Vagina (tissue), 2 donors: ENCODE measurements at regions not wholly inside any gene's neighbourhood (a gene's known extent, or its start where the extent isn't known, plus 50 kb on each side); places are given as distances from the start of the nearest gene placed in this dataset.

Experiments used
- POLR2A ChIP-seq, 2 donors: fragments of 450-650 bp; IDR thresholded peaks; one replicate each; pipeline ENCODE4 v1.6.1; 2017; ENCODE audit warnings: antibody characterized with exemption in 2 of 2, mild to moderate bottlenecking in 2 of 2, moderate library complexity in 2 of 2
- POLR2AphosphoS5 ChIP-seq, 2 donors: sonication (generic); formaldehyde crosslinking; IDR thresholded peaks; one replicate each; pipeline ENCODE4 v1.9.0; 2017; ENCODE audit warnings: antibody characterized with exemption in 2 of 2, mild to moderate bottlenecking in 2 of 2, low read depth in 1 of 2; ENCODE audit not compliant: insufficient read depth in 1 of 2
- TF ChIP-seq, protein P1 (sequence below), 3 experiments: fragments of 450-650 bp in 2 of 3; fragments of 200-600 bp in 1 of 3; sonication (generic) in 1 of 3; IDR thresholded peaks; one replicate each; pipeline ENCODE4 v1.5.1; 2017 to 2019; ENCODE audit warnings: antibody characterized with exemption in 3 of 3, mild to moderate bottlenecking in 2 of 3, moderate library complexity in 2 of 3

DNA sequence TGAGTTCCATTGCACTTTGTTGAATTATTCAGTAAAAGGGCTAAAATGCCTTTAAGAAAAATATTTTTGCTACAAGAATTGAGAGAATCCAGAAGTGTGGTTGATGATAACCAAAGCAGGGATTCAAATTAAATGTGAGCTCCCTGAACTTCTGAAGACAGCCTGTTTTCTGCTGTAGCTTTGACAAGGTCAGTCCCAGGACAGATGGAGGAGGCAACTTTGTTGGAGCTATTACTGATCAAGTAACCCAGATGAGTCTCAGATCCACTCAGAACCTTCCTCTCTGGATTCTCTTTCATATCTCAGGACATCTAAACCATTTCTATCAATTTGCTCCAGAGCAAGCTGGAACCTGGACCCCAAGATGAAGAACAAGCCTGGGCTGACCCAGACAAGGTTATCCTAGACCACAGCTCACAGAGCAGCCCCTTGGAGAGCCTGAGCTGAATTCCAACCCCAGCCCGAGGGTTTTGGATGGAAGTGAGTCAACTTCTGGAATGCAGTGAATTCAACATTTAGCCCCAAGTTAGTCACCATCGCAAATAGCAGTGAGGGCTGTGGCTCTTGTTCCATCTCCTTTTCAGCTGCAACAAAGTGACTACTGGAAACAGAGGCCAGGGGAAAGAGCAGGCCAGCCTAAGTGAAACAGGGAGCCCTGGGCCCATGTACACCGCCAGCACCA lies 137.8 kb upstream of the TSC22D1 start:
- TF ChIP-seq, protein P1, sequence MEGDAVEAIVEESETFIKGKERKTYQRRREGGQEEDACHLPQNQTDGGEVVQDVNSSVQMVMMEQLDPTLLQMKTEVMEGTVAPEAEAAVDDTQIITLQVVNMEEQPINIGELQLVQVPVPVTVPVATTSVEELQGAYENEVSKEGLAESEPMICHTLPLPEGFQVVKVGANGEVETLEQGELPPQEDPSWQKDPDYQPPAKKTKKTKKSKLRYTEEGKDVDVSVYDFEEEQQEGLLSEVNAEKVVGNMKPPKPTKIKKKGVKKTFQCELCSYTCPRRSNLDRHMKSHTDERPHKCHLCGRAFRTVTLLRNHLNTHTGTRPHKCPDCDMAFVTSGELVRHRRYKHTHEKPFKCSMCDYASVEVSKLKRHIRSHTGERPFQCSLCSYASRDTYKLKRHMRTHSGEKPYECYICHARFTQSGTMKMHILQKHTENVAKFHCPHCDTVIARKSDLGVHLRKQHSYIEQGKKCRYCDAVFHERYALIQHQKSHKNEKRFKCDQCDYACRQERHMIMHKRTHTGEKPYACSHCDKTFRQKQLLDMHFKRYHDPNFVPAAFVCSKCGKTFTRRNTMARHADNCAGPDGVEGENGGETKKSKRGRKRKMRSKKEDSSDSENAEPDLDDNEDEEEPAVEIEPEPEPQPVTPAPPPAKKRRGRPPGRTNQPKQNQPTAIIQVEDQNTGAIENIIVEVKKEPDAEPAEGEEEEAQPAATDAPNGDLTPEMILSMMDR (IDR thresholded peaks at IDR 0.05), result no peak
- TF ChIP-seq POLR2AphosphoS5 (IDR thresholded peaks at IDR 0.05; ENCODE audit: insufficient read depth in 1 of 2, low read depth in 1 of 2), result no peak
- TF ChIP-seq POLR2A (IDR thresholded peaks at IDR 0.05), result no peak
